Keratinocyte (primary cell): ENCODE measurements at regions not wholly inside any gene's neighbourhood (a gene's known extent, or its start where the extent isn't known, plus 50 kb on each side); places are given as distances from the start of the nearest gene placed in this dataset.

Experiments
- DNase-seq: peaks from one replicate; pipeline ENCODE4 v3.0.0-alpha.2; 2011; ENCODE audit warnings: low read depth, missing footprints, low spot score
- FAIRE-seq: peaks from 2 replicates; lab custom pipeline; 2011; peaks lifted over from hg19 to GRCh38; lab: Jason Lieb, UNC
- H2AFZ ChIP-seq: 2 replicates; pipeline ENCODE4 v1.6.0; 2012; ENCODE audit warnings: low read length, control low read depth, inconsistent platforms; ENCODE audit not compliant: control insufficient read depth
- H3K27ac ChIP-seq: 2 replicates; pipeline ENCODE4 v1.5.1; 2011; ENCODE audit warnings: low read length; ENCODE audit not compliant: control insufficient read depth, insufficient read depth
- H3K27me3 ChIP-seq: 3 replicates; pipeline ENCODE4 v1.6.0; 2011; ENCODE audit warnings: low read length; ENCODE audit not compliant: control insufficient read depth, insufficient read depth; ENCODE audit errors: extremely low read depth
- H3K36me3 ChIP-seq, 2 experiments: 2 replicates in 1 of 2; 3 replicates in 1 of 2; pipeline ENCODE4 v1.5.1; 2011; ENCODE audit warnings: low read length in 2 of 2, mild to moderate bottlenecking in 1 of 2; ENCODE audit not compliant: control insufficient read depth in 2 of 2, insufficient read depth in 2 of 2; ENCODE audit errors: extremely low read depth in 1 of 2
- H3K4me1 ChIP-seq: 3 replicates; pipeline ENCODE4 v1.5.1; 2011; ENCODE audit warnings: low read length; ENCODE audit not compliant: control insufficient read depth, insufficient read depth; ENCODE audit errors: extremely low read depth
- H3K4me2 ChIP-seq: 3 replicates; pipeline ENCODE4 v1.6.0; 2011; ENCODE audit warnings: low read depth, low read length; ENCODE audit not compliant: control insufficient read depth, insufficient read depth; ENCODE audit errors: extremely low read depth
- H3K4me3 ChIP-seq, 3 experiments: fragments of 200-600 bp in 1 of 3; sonication (generic) in 1 of 3; 2 replicates in 2 of 3; 3 replicates in 1 of 3; pipeline ENCODE4 v1.5.1; 2011 to 2016; ENCODE audit warnings: low read length in 3 of 3, mild to moderate bottlenecking in 3 of 3, control low read depth in 2 of 3, inconsistent platforms in 1 of 3, low read depth in 1 of 3, mixed read lengths in 1 of 3, mixed run types in 1 of 3, moderate library complexity in 1 of 3; ENCODE audit not compliant: control insufficient read depth in 2 of 3, insufficient read depth in 2 of 3; ENCODE audit errors: extremely low read depth in 1 of 3
- H3K79me2 ChIP-seq: 2 replicates; pipeline ENCODE4 v1.6.0; 2012; ENCODE audit warnings: low read length; ENCODE audit not compliant: control insufficient read depth, insufficient read depth
- H3K9ac ChIP-seq: 3 replicates; pipeline ENCODE4 v1.6.0; 2011; ENCODE audit warnings: low read length; ENCODE audit not compliant: control insufficient read depth, insufficient read depth; ENCODE audit errors: extremely low read depth
- H3K9me1 ChIP-seq: 3 replicates; pipeline ENCODE4 v1.6.0; 2011; ENCODE audit warnings: low read length; ENCODE audit not compliant: control insufficient read depth, insufficient read depth; ENCODE audit errors: extremely low read depth
- H3K9me3 ChIP-seq: 2 replicates; pipeline ENCODE4 v1.5.1; 2012; ENCODE audit warnings: low read depth, low read length; ENCODE audit not compliant: control insufficient read depth
- H4K20me1 ChIP-seq: 3 replicates; pipeline ENCODE4 v1.6.0; 2011; ENCODE audit warnings: low read length; ENCODE audit not compliant: control insufficient read depth, insufficient read depth; ENCODE audit errors: extremely low read depth
- EZH2 ChIP-seq: IDR thresholded peaks from one replicate; pipeline ENCODE4 v1.6.1; 2012; ENCODE audit warnings: inconsistent platforms, mild to moderate bottlenecking, low read length, moderate library complexity
- dilution Hi-C: fragments of 300-500 bp; cut with MboI; formaldehyde crosslinking; loops from one replicate; pipeline ENCODE4 v1.7.0; 2020; ENCODE audit warnings: low sequenced_read_pairs; ENCODE audit not compliant: extremely low pct_ligation_motif_present
- TF ChIP-seq, protein P1 (sequence below), 3 experiments: IDR thresholded peaks in 1 of 3; conservative IDR thresholded peaks in 1 of 3; optimal IDR thresholded peaks in 1 of 3; 2 replicates in 2 of 3; 3 replicates in 1 of 3; pipeline versions ENCODE3 to v1.5.1; 2011; ENCODE audit warnings: low read length in 3 of 3, mild to moderate bottlenecking in 3 of 3, moderate library complexity in 2 of 3, control low read depth in 1 of 3, inconsistent platforms in 1 of 3; ENCODE audit not compliant: insufficient read depth in 2 of 3; ENCODE audit errors: extremely low read depth in 1 of 3

DNA sequence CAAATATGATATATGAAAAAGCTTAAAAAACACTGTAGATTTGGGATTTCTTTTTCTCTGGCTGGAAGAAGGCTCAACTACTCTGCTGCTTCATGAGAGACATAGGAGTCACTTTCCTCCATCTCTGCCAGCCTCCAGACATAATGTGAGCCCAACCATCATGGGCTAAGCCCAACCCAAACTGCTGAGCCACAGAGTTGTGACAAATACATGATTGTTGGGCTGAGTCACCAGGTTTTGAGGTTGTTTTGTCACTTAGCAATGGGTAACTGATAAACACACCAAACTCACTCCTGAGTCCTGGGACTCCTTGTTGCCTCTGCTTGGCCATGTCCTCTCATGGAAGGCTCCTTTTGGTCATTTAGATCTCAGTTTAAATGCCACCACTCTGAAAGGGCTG lies 381.8 kb upstream of the FZD8 start:
- dilution Hi-C loops = no loop called here

DNA sequence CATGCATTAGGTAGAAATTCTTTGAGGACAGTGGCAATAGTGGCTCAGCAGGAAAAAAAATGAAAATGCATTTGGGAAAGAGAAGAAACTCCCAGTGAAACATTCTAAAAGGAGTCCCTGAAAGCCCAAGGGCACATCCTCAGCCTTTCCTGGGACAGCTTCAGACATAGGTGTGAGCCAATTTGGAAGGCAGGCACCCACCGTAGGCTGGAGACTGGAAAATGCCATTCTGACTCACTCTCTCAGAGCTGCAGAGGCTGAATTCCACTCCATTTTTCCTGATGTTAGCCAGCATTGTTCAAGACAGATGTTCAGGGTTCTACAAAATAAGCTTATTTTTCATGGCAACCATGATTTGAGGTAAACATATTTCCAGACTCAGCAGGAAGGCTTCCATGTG lies 379.0 kb upstream of the FZD8 start:
- no peak for FAIRE-seq
- H3K27me3 ChIP-seq = no peaks in the 10 kb centered on the region
- H3K79me2 ChIP-seq = no peaks in the 10 kb centered on the region
- H3K4me3 ChIP-seq = no peak overlapping the region
- H2AFZ ChIP-seq = no peak overlapping the region
- H3K9ac ChIP-seq = no peak overlapping the region
- no peaks in the 10 kb centered on the region for H3K9me1 ChIP-seq
- H3K9me3 ChIP-seq = no peaks in the 10 kb centered on the region
- no peak overlapping the region for H3K4me2 ChIP-seq
- dilution Hi-C loops = no loop called here
- no peaks in the 10 kb centered on the region for H4K20me1 ChIP-seq
- H3K27ac ChIP-seq = no peak overlapping the region
- TF ChIP-seq, protein P1, sequence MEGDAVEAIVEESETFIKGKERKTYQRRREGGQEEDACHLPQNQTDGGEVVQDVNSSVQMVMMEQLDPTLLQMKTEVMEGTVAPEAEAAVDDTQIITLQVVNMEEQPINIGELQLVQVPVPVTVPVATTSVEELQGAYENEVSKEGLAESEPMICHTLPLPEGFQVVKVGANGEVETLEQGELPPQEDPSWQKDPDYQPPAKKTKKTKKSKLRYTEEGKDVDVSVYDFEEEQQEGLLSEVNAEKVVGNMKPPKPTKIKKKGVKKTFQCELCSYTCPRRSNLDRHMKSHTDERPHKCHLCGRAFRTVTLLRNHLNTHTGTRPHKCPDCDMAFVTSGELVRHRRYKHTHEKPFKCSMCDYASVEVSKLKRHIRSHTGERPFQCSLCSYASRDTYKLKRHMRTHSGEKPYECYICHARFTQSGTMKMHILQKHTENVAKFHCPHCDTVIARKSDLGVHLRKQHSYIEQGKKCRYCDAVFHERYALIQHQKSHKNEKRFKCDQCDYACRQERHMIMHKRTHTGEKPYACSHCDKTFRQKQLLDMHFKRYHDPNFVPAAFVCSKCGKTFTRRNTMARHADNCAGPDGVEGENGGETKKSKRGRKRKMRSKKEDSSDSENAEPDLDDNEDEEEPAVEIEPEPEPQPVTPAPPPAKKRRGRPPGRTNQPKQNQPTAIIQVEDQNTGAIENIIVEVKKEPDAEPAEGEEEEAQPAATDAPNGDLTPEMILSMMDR (optimal IDR thresholded peaks at IDR 0.05 in 1 of 3, IDR thresholded peaks at IDR 0.05 in 1 of 3, conservative IDR thresholded peaks at IDR 0.05 in 1 of 3; ENCODE audit: extremely low read depth in 1 of 3, insufficient read depth in 2 of 3, low read length in 3 of 3) = no peak
- TF ChIP-seq EZH2 = no peak
- H3K4me1 ChIP-seq = no peaks in the 10 kb centered on the region
- H3K36me3 ChIP-seq = no peaks in the 10 kb centered on the region
- DNase-seq = no peak

More for the DNA sequence above, 381.8 kb upstream of the FZD8 start:
- Histone ChIP-seq H3K9ac (no peak overlapping the region), H3K27me3 (no peaks in the 10 kb centered on the region), H3K79me2 (no peaks in the 10 kb centered on the region), H2AFZ (no peak overlapping the region), H3K9me3 (no peaks in the 10 kb centered on the region), H3K4me3 (no peak overlapping the region), H3K4me2 (no peak overlapping the region), H4K20me1 (no peaks in the 10 kb centered on the region), H3K9me1 (no peaks in the 10 kb centered on the region), H3K4me1 (no peaks in the 10 kb centered on the region), H3K27ac (no peak overlapping the region), H3K36me3 (no peaks in the 10 kb centered on the region)
- DNase-seq = peak; percentile 5
- no peak for FAIRE-seq
- no peak for TF ChIP-seq EZH2
- TF ChIP-seq, protein P1 (optimal IDR thresholded peaks at IDR 0.05 in 1 of 3, IDR thresholded peaks at IDR 0.05 in 1 of 3, conservative IDR thresholded peaks at IDR 0.05 in 1 of 3; ENCODE audit: extremely low read depth in 1 of 3, insufficient read depth in 2 of 3, low read length in 3 of 3) = no peak
